ENCODE measurements at regions not wholly inside any gene's neighbourhood (a gene's known extent, or its start where the extent isn't known, plus 50 kb on each side); places are given as distances from the start of the nearest gene placed in this dataset.

DNA sequence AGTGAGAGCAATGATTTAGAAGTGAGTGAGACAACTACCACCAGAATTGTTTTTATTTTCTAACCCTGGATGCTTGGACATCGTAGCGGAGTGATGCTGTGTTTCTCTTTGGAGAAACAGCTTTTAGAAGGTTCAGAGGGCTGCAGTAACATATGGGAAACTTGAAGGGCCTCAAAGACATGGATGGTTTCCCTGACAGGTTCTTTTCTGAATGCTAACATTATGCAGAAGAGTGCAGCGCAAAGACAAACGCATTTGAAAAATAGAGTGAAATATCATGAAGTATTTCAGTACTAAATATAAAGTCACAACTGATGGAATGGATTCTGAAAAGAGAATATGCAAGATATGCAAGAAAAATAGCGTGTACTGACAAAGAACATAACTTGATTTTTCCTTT, 385.1 kb upstream of the DSEL start:
- TF ChIP-seq, protein P1, sequence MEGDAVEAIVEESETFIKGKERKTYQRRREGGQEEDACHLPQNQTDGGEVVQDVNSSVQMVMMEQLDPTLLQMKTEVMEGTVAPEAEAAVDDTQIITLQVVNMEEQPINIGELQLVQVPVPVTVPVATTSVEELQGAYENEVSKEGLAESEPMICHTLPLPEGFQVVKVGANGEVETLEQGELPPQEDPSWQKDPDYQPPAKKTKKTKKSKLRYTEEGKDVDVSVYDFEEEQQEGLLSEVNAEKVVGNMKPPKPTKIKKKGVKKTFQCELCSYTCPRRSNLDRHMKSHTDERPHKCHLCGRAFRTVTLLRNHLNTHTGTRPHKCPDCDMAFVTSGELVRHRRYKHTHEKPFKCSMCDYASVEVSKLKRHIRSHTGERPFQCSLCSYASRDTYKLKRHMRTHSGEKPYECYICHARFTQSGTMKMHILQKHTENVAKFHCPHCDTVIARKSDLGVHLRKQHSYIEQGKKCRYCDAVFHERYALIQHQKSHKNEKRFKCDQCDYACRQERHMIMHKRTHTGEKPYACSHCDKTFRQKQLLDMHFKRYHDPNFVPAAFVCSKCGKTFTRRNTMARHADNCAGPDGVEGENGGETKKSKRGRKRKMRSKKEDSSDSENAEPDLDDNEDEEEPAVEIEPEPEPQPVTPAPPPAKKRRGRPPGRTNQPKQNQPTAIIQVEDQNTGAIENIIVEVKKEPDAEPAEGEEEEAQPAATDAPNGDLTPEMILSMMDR (IDR thresholded peaks at IDR 0.05): no peak
- TF ChIP-seq POLR2A (IDR thresholded peaks at IDR 0.05): no peak

Measured in Peyer's patch (tissue), 4 donors.